ENCODE measurements at regions not wholly inside any gene's neighbourhood (a gene's known extent, or its start where the extent isn't known, plus 50 kb on each side); places are given as distances from the start of the nearest gene placed in this dataset.

- TF ChIP-seq CTCF (IDR thresholded peaks at IDR 0.05): no peak
- no peak for TF ChIP-seq POLR2A (IDR thresholded peaks at IDR 0.05)
Measured at GRCh38 chr3:124108446-124108845, 116.5 kb upstream of the ROPN1 start.

All from thyroid gland (tissue), 4 donors.